GM21528 (cell line): ENCODE measurements at regions not wholly inside any gene's neighbourhood (a gene's known extent, or its start where the extent isn't known, plus 50 kb on each side); places are given as distances from the start of the nearest gene placed in this dataset.
"Not testable (repeated sequence)": the region's sequence is repeated elsewhere in the genome, so short reads cannot be mapped to it uniquely, and the experiment has no call there.

Experiments
- ATAC-seq: cut with Tn5 transposase; IDR thresholded peaks from one replicate; pipeline ENCODE4 v1.9.1; 2021; ENCODE audit warnings: mild to moderate bottlenecking, moderate library complexity; ENCODE audit not compliant: unreplicated experiment, low FRiP score

DNA sequence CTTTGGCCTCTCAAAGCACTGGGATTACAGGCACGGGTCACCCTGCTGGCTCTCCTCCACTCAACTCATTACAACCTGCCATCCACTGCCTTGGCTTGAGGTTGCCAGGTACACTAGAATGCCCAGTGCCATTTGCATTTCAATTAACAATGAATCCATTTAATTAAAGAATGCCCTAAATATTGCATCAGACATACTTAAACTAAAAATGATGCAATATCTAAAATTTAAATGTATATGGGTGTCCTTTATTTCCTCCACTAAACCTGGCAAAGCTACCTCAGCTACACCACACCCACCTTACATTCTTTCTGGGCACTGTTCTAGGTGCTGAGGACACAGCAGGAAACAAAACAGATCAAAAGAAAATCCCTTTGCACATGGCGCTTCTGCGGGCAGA lies 382.2 kb upstream of the ZFHX3 start:
- ATAC-seq, result no peak

DNA sequence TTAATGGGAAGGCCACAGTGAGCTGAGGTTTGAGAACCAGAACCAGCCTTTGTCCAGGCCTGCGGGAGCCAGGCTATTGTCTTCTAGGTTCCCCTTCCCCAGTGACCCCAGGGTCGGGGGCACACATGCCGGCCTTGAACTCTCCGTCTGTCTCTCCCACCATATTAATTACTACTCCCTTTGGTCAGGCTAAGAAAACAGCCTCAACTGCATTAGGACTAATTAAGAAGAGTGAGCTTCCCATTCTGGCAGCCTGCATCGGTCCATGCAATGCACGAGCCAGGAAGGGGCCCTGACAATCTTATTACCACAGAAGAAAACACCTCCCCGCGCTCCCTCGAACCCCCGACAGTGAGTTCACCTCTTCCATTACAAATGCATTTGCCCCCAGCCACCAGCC lies 380.2 kb upstream of the ZFHX3 start:
- no peak for ATAC-seq

DNA sequence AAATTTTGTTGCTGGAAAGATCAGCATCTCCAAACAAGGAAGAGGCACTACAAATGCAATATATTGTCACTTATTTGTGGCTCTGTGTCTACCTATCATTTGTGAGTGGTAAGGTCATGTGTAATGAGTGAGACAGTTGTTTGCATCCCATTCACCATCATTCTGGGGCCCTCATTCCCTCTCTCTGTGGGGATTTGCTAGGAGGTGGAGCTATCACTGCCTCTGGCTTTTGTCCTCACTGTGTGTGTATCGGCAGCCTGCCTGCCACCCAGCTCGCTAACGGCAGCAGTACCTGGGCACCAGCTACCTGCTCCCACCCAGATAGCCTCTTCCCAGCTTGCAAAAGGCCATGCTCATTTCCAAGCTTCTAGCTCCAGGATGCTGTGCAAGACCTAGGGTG lies 379.2 kb upstream of the ZFHX3 start:
- no peak for ATAC-seq

DNA sequence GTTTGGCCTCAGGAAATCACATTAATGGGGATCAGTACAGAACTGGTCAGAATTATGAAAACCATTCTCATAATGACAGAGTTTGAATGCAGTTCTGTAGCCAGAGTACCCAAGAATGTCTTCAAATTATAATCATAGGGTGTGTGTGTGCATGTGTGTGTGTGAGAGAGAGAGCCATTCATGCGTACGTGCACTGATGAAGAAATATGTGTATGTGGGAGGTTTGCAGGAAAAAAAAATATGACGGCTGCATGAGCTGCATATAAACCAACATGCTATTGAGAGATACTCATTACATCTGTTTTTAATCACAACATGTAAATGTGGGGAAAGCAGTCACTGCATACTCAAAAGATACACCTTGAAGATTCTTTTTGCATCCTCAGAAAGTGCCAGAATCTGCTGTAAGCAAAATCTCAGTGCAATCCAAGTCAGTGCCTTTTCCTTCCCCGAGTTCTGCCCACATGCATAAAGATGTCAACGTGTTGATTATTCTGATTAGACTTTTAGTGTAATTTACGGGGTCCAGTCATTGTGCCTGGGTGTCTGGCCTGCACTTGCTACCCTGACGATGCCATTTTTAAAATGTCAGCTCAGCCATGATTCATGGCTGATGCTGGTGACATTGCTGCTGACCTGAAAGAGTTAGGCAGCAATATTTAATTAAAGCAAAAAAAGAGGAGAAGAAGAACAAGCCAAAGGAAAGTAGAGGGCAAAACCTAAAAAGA lies 378.7 kb upstream of the ZFHX3 start:
- ATAC-seq, result no peak

DNA sequence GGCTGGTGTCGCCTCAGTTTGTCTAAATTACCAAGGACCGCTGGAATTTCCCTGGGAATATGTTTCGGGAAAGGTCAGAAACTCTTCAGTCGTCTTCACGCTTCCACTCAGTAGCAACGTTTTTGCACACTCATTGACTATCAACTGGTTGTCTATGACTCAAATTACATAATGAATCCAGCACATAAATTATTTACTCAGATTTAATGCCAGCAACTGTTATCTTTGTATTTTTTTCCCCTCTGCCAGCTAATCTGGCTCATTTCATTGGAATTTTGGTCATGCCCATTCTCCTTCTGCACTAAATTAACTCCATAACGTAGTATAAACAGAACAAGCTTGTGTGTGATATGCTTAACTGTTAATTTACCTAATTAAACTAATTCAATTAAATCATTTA lies 372.7 kb upstream of the ZFHX3 start:
- ATAC-seq, result no peak

DNA sequence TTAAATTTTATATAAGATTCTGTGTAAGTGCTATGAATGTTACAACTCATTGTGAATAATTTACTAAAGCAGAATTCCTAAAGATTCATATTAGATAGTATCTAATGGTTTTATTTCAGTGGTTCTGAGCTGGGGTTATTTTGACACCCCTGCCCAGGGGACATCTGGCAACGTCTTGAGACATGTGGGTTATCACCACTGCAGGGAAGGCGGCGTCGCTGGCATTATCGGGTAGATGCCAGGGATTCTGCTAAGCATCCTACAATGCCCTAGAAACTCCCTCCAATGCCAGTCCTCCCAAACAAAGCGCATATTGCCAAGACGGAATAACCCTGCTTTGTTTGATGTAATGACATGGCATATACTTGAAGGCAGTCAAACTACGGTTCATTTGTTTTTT lies 372.3 kb upstream of the ZFHX3 start:
- ATAC-seq, result no peak

DNA sequence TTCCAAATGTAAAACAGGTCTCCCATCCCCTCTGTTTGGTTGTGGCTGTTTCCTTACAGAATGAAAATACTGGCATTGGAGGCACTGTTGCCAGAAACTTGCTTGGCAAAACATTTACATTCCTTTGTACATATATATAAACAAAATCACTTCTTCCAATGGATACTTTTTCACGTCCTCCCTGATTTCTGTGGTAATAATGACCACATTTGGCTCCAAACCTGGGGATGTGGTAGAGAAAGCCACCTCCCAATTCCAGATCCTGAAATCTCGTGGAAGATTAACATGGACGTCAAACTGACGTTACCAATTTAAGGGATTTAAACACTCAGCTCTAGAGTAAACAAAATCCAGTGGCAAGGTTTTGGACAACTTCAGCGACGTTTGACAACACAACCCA lies 370.8 kb upstream of the ZFHX3 start:
- no peak for ATAC-seq

DNA sequence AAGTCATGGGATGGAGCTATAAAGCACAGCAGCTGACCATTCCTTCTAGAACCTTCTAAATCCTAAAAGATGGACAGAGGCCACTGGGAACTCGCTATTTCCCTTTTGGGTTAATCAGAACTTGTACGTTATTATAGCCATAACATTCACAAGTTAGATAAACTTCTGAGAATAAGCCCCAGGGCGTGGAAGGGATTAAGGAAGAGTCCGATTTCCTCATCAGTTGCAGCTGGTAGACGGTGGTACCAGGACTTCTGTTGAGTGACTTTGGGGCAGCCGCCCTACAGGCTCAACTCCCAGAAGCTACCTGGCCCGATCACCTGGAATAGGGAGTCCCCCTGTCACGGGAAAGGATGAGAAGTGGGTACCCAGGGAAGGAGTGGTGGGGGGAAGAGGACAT lies 370.1 kb upstream of the ZFHX3 start:
- no peak for ATAC-seq

DNA sequence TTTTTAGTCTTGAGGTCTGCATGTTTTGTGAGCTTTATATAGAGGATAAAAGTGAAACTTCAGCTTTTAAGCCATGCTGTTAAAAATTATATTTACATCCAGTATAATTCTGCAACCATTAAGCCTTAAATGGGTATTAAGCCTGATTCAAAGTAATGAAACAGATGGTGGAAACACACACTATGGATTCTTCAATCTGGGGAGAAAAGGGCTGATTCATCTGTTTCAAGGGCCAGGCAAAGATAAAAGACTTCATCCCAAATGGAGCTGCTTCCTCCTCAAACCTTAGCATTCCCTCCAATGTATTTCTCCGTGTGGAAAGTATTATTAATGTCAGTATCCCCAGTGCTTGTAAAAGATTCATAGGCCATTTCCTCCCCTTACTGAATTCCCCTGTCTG lies 367.4 kb upstream of the ZFHX3 start:
- no peak for ATAC-seq

DNA sequence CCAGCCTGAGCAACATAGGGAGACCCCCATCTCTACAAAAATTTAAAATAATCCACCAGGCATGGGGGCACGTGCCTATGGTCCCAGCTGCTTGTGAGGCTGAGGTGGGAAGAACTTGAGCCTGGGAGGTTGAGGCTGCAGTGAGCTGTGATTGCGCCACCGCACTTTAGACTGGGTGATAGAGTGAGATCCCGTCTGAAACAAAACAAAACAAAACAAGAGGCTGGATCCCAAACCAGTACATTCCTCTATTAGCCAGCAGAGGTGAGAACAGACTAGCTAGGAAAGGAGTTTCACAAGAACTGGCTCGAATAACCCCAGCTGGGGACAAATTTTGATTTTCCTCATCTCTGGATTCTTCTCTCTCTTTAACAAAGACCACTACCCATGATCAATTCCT lies 366.7 kb upstream of the ZFHX3 start:
- no peak for ATAC-seq

DNA sequence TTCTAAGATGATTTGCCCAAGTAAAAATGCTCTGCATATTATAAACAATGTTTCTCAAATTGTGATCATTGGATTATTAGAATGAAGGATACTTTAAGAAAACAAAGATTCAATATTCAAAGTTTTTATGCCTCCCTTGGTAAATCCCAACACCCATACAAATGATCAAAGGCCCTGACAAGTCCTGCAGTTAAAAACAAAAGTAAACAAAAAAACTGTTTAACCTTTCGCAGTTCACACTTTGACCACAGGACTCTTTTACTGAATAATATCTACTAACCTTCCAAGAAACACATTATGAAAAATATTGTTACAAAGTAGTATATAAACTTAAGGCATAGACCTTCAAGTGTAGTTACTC lies 365.9 kb upstream of the ZFHX3 start:
- ATAC-seq, result no peak

DNA sequence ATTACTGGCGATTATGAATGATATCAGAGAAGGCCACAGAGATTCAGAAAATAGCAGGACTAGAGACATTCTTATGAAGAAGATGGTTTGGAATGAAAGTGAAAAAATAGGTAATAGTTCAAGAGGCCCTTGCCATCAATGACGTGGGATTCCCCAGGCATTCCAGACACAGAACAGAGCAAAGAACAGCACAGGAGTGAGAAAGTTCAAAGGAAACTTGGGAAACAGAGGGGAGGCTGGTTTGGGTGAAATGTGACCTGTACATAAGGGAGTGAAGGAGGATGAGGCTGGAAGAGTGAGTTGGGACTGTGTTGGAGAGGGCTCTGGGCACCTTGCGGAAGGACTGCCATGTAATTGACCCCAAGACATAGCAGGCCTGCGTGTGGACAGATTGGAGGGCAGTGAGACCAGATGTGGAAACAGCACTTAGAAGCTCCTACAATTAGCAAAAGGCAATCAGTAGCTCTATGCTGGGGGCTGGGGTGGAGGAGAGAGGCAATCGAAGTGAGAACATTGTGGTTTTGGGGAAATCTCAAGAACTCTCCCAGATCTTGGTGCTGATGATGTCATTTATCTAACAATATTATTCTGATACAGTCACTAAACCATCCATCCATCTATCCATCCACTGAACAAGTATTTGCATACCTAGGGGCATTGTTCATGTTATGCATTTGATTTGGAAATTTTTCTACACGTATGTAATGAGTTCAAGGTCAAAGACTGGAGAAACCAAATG lies 365.3 kb upstream of the ZFHX3 start:
- no peak for ATAC-seq

DNA sequence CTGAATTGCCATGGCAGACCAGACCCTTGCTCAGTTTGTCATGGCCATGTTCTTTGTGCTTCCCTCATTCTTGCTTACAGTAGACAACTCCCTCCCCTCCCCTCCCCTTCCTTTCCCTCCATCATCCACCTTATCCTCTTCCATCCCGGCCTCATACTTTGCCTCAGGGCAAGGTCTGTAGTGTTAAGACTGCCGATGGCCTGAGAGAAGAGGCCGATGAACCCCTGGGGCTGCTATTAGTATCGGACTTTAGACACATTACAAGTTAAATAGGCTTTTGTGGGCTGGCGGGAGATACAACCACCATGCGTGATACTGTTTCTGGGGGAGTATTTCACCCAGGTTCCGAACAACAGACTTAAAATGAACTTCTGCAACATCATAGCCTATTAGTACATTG lies 364.5 kb upstream of the ZFHX3 start:
- no peak for ATAC-seq

DNA sequence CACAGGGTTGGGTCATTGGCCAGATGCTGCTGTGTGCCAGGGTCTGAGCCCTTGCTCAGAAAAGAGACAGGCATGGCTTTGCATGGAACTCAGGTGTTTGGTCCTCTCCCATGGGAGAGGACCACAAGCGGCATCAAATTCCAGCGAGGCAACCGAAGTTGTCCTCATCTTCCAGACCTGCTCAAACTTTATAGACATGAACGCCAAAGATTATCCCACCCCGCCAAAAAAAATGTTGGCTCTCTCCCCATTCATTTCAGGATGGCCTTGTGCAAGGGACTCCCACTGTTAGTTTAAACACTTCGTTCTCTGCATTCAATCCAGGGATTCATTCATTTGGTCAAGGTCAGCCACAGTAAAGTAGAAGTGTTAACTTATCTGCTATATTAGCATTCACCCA lies 360.8 kb upstream of the ZFHX3 start:
- no peak for ATAC-seq

DNA sequence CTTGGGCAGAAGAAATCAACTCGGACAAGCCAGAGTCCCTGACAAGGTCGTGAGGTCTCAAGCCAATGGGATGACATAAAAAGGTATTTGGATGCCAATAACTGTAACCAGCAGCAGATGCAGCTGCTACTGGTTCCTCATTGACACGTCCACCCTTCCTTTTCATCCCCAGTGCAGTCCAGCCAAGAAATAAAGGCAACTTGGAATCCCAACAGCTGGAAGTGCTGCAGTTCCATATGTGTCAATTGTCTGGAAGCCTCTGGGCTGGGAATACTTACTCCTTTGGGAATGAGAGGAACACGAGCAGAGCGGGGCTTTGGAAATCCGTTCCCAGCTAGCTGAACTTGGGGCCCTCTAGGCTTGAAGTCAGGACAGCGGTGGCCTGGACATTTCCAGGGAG lies 360.4 kb upstream of the ZFHX3 start:
- ATAC-seq, result no peak

DNA sequence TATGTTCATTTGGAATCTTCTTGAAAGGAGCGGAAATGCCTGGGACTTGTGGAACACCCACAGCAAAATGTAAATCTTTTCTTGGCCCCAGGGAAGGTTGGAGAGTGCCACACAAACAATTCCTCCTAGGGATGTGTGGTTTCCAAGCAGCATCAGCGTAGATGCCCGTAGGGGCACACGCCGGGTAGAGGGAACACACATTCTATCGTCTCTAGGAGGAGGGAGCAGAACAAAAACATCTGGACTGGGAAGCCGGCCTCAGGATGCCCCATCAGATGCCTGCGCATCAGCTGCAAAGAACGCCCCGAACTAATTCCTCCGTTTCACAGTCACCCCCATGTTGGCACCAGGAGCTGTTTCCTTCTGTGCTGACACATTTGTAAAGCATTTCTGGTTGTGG lies 357.9 kb upstream of the ZFHX3 start:
- ATAC-seq, result no peak

DNA sequence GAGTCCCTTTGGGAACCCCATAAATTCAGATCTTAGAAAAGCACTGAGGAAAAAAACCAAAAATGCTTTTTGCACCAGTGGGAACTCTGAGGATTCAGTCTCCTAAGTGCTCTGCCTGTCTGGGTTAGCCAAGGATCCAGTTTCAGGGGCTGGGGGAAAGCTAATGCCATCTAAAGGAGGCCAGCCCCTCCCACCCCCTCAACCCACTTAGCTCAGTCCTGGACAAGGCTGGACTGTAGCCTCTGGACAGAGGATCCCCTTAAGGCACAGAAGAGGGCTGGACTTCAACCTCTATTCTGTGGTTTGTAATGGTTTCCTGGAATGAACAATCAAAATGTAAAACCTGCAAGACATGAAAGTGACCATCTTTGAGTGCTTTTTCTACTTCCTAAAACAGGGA lies 356.1 kb upstream of the ZFHX3 start:
- no peak for ATAC-seq

DNA sequence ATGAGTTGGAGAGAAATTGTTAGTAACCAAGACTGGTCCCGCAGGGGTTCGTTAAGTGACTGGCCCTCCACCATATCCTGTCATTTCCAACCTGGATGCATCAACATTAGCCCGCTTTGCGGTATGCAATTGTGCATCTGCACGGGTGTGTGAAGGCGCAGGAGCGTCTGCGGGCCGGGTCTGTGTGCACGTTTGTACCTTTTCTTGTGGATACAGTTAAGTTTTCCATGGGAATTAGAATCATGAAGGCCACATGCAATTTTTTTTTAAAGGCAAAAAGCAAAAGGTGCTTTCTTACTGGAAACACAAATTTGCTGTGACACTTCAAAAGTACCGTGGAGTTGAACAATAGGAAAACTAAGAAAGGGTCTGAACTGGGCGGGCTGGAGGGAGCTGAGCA lies 355.4 kb upstream of the ZFHX3 start:
- ATAC-seq, result no peak

DNA sequence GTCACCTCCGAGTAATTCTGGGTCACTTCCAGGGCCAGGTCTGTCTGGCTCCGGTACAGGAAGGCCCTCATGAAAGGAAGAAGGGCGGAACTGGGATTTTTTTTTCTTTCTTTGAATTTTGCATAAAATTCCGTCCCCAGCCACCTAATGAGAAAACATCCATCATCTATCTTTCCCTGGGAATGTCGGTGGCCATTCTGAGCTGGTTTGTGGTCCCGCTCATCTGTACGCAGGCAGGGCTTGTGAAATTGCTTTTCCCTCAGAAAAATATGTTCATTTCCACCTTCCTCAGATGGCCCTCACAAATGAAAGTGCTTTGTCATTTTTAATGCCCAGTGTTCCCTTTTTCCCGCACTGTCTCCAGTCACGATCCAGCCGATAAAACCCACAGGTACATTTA lies 353.0 kb upstream of the ZFHX3 start:
- ATAC-seq, result no peak

DNA sequence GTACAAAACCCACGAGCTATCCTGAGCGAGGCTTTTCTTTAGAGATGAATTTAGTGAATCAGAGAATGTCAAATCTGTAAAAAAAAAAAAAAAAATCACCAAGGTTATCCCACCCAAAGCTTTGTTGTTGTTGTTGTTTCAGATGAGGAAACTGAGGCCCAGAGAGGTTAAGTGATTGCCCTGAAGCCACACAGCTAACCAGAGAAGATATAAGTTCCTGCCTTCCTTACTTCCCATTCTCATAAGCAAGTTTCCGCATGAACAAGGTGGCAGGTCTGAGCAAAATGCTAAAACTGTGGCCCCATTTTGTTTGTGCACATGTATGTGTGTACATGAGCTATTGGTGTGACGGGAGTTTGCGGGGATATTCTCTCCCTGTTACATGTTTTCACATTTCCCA lies 352.1 kb upstream of the ZFHX3 start:
- ATAC-seq, result no peak

DNA sequence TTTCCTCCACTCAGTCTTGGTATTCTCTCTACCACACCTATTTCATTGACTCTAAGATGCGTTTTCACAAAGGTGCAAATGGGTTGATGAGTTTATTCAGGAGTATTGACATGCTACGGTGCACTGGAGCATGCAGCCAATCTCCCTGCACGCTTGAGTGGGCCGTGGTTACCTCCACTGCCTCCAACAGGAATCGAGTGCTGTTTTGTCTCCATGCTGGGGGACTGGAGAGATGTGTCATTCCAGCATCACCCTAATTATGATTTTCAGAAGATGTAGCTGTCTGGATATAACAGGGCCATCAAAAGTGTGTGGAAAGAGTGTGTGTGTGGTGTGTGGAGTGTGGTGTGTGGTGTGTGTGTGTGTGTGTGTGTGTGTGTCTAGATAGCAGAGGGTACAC lies 351.6 kb upstream of the ZFHX3 start:
- no peak for ATAC-seq

DNA sequence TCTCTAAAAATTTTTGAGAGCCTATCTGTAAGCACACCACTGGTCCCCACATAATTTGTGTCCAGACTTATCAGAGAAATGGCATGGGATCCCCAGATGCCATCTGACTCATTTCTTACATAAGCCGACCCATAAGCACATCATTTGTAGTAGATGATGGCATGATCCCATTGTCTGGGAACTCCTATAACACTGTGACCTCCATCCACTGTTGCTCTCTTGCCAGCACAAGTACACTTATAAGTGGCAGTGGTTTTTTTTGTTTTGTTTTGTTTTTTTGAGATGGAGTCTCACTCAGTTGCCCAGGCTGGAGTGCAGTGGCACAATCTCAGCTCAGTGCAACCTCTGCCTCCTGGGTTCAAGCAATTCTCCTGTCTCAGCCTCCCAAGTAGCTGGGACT lies 350.7 kb upstream of the ZFHX3 start:
- not testable (repeated sequence) for ATAC-seq

DNA sequence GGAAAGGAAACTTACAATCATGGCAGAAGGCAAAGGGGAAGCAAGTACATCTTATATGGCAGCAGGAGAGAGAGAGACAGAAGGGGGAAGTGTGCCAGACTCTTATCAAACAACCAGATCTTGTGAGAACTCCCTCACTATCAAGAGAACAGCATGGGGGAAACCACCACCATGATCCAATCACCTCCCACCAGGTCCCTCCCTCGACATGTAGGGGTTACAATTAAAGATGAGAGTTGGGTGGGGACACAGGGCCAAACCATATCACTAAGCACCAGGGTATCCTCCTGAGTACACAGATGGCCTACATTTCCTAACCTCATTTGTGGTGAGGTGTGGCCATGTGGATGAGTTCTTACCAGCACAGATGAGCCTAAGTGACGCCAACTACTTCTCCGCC lies 348.6 kb upstream of the ZFHX3 start:
- ATAC-seq, result no peak
